HG02885 (cell line): ENCODE measurements at regions not wholly inside any gene's neighbourhood (a gene's known extent, or its start where the extent isn't known, plus 50 kb on each side); places are given as distances from the start of the nearest gene placed in this dataset.

Experiments used
- ATAC-seq: cut with Tn5 transposase; IDR thresholded peaks from one replicate; pipeline ENCODE4 v1.9.1; 2021; ENCODE audit warnings: mild to moderate bottlenecking; ENCODE audit not compliant: unreplicated experiment, poor library complexity

- ATAC-seq = no peak
Measured at GRCh38 chr2:37857575-37858399, 67.3 kb upstream of the RMDN2 start.

GRCh38 chr2:37858400-37858711 lies 66.7 kb upstream of the RMDN2 start:
- no peak for ATAC-seq

DNA sequence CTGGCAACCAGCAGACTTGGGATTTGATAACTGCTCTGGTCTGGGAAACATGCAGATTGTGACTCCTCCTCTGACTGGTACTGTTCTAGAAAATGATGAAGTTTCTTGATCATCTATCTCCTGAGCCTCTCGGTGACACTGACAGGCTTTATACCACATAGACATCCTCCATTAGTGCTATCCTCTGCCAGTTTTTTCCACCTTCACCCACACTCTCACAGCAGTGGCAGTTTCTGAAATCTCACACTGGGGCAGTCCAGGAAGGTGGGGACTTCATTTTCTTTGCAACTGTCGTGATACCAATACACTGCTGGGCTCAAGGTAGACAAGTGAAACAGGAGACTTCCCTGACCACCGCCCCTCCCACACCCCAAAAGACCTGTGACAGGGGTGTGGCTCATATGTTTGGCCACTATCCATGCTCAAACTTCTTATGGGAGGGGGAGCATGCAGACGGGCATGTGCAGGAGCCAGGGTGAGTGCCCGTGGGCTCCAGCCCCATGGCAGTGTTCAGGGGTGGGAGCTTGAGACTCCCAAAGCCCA lies 66.3 kb upstream of the RMDN2 start:
- no peak for ATAC-seq

DNA sequence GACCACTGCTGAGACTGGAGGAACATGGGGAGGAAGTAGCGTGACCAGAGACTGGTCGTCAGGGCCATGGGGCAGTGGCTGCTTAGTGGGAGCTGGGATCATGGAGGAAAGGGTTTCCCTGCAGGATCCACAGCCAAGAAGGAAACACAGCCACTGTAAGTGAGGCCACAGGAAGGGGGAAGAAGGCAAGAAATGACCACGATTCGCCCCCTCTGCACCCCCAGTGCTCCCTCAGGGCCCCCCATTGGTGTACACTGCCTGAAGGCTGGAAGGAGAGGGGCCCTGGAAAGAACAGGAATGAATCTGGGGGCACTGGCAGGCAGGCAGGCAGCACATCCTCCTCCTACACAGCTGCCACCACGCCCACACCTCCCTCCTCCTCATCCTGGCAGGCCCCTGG lies 62.5 kb upstream of the RMDN2 start:
- ATAC-seq = no peak

DNA sequence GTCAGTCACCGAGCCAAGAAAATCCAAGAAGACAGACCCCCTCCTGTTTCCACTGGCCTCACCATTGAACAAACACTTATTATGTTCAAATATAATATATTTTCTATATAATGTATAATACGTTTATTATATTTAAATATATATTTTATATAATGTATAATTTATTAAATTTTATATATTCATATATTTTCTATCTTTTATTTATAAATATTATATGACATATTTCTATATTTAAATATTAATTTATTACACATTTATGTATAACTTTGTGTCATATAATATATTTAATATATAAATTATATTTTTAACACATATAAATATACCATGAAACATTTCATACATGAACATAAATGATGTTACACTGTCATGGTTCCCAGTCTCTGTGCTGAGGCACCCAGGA lies 60.9 kb upstream of the RMDN2 start:
- no peak for ATAC-seq

GRCh38 chr2:37865640-37866039 lies 59.4 kb upstream of the RMDN2 start:
- ATAC-seq = no peak

- ATAC-seq = no peak
Measured at GRCh38 chr2:37866171-37866934, 58.7 kb upstream of the RMDN2 start.

GRCh38 chr2:37867166-37867565 lies 57.9 kb upstream of the RMDN2 start:
- no peak for ATAC-seq

GRCh38 chr2:37868866-37869265 lies 56.2 kb upstream of the RMDN2 start:
- no peak for ATAC-seq

DNA sequence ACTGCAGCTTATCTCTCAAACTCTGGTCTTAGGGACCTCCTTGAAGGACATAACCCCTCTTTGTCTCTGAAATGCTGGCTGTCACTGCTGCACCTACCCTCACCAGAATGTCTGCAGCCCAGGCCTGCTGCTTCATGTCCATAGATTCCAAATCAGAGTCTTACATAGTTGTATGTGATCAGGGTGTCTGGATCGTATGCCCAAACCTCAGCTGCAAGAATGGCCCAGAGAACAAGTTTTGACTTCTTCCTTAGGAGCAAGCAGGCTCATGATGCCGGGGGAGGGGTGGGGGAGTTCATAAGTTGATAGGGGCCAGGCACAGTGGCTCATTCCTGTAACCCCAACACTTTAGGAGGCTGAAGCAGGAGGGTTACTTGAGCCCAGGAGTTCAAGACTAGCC lies 55.8 kb upstream of the RMDN2 start:
- no peak for ATAC-seq

DNA sequence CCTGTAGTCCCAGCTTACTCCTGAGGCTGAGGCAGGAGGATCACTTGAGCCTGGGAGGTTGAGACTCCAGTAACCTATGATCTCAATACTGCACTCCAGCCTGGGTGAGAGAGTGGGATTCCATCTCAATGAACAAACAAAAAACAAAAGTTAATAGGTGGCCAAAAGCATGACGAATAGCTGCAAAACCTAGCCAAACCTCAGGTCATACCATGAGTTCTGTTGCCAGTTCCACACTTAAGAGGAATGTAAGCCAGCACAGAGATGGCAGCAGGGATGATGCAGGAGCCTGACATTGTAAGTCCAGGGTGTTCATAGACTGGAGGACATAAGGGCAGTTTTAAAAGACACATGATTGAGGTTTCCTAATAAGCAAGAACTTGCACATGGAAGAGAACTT lies 55.3 kb upstream of the RMDN2 start:
- no peak for ATAC-seq

- no peak for ATAC-seq
Measured at GRCh38 chr2:37870829-37871228, 54.3 kb upstream of the RMDN2 start.

DNA sequence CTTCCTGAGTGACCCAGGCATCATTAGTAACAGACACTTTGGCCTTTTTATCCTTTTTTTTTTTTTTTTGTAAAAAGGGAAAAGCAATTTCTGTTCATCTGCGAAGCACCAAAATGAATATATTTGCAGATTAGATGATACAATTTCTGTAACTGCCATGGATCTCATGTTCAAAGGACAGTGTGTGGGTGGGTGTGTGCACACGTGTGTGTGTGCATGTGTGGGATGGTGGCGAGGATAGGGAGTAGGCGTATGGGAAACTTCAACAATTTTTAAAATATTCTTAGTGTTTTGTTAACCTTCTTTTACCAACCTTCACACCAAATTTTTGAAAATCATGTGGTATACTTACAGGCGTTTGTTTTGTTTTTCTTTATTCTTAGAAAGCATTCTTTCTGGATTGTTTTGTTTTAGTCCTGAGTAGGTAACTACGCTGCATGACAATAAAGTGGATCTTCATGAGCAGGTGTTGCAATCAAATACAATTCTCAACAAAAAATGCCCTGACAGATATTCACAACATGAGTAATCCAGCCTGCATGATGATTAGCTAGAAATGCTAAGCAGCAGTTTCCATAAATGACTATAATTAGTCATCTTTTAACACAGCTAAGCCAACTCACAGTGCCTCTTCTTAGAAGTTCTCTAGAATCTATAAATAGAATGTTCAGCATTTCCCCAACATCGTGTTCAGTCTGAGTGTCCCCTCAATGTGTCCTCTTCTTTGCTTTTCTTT lies 53.5 kb upstream of the RMDN2 start:
- ATAC-seq = peak; percentile 75

GRCh38 chr2:37872192-37872750 lies 52.8 kb upstream of the RMDN2 start:
- ATAC-seq = no peak

DNA sequence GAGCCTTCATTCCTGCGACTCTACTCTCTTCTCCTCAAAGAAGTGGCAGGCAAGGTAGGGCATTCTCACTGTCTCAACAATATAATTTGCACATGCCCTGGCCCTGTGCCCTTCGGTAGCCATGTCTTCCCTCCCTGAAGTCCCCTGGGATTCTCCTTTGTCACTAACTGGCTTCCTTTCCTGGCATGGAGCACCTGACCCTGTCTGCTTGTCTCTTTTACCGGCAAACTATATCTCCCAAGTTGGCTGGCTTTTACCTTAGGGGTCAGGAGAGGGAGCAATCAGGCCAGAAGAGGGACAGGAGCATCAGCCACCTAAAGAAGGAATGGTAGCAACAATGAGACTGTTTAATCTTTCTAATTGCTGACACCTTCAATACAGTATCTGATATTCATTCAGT lies 51.9 kb upstream of the RMDN2 start:
- ATAC-seq = no peak

GRCh38 chr2:37873749-37874330 lies 51.2 kb upstream of the RMDN2 start:
- ATAC-seq = no peak

- ATAC-seq = no peak
Measured at GRCh38 chr2:37874470-37874869, 50.6 kb upstream of the RMDN2 start.
